ENCODE measurements at regions not wholly inside any gene's neighbourhood (a gene's known extent, or its start where the extent isn't known, plus 50 kb on each side); places are given as distances from the start of the nearest gene placed in this dataset.

DNA sequence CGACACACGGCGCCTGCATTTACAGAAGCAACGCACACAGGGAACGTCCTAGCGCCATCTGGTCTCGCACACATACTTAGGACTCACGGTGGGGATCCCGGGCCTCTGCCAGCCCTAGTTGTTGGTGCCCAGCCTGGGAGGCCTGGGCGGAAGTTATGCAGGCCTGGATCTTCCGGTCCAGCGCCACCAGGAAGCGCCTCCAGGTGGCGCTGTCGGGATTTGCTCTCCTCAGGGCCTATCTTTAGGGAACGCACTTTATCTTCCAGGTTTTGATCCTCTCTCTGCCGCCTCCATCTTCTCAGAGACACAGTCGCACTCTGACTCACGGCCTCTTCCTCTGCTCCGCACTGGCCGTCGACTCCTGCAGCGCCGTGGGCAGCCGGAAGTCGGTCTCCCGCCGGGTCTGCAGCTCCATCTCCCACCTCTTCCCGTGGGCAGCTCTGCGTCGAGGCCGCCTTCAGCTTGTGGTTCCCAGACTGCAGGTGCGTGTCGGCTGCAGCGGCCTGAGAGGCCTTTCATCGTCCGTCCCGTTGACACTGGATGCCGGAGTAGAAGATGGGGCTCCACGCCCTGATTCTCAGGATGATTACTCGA, 760.4 kb downstream of the TMEM121 start (continued):
- TF ChIP-seq, protein P1, sequence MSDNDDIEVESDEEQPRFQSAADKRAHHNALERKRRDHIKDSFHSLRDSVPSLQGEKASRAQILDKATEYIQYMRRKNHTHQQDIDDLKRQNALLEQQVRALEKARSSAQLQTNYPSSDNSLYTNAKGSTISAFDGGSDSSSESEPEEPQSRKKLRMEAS (IDR thresholded peaks at IDR 0.05): no peak

DNA sequence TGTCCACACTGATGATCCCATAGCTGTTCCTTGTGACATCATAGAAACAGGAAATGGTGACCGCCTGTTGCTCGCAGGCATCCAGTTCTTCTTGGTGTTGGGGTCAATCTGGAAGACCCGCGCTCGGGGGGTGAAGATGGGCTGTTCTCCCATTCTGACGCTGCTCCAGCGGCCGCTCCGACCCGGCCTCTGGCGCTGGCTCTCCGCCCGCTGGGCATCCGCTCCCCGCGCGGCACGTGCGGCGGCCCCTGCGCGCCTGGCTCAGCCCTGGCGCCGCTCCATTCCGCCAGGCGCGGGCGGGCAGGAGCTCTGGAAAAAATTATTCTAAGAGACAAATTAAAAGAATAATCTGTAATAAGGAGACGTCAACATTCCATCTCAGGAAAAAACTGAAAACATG, 761.1 kb downstream of the TMEM121 start:
- Histone ChIP-seq H3K4me1 (ENCODE audit: control insufficient read depth in 4 of 4, insufficient read depth in 4 of 4, low read length in 3 of 4) (no peaks in the 10 kb centered on the region), H3K4me3 (ENCODE audit: low read depth in 1 of 3, low read length in 3 of 3) (no peak overlapping the region), H3K36me3 (ENCODE audit: control insufficient read depth in 4 of 4, insufficient read depth in 3 of 4, low read depth in 1 of 4, low read length in 3 of 4) (no peaks in the 10 kb centered on the region), H3K9me3 (ENCODE audit: control insufficient read depth in 4 of 4, low read length in 3 of 4) (no peaks in the 10 kb centered on the region), H3K27ac (ENCODE audit: low read depth in 1 of 2, low read length in 2 of 2) (no peak overlapping the region), H3K27me3 (ENCODE audit: control insufficient read depth in 4 of 4, insufficient read depth in 4 of 4, low read length in 3 of 4) (peaks cover 0 to 7% (median 2%) of the 10 kb centered on the region in 4 donors), H3K9ac (ENCODE audit: low read depth in 1 of 2, low read length in 2 of 2) (no peak overlapping the region)
- TF ChIP-seq JUND (IDR thresholded peaks at IDR 0.05) (no peak), NR2F2 (IDR thresholded peaks at IDR 0.05) (no peak), EGR1 (IDR thresholded peaks at IDR 0.05; ENCODE audit: low read depth in 2 of 2) (no peak), FOXA1 (IDR thresholded peaks at IDR 0.05) (no peak), GABPA (IDR thresholded peaks at IDR 0.05 in 1 of 2, conservative IDR thresholded peaks at IDR 0.05 in 1 of 2) (no peak), FOXA2 (IDR thresholded peaks at IDR 0.05) (no peak), RXRA (IDR thresholded peaks at IDR 0.05) (no peak), YY1 (IDR thresholded peaks at IDR 0.05) (no peak), TAF1 (conservative IDR thresholded peaks at IDR 0.05) (no peak), HNF4A (conservative IDR thresholded peaks at IDR 0.05) (no peak)
- TF ChIP-seq, protein P2, sequence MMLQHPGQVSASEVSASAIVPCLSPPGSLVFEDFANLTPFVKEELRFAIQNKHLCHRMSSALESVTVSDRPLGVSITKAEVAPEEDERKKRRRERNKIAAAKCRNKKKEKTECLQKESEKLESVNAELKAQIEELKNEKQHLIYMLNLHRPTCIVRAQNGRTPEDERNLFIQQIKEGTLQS (IDR thresholded peaks at IDR 0.05): no peak
- TF ChIP-seq, protein P3, sequence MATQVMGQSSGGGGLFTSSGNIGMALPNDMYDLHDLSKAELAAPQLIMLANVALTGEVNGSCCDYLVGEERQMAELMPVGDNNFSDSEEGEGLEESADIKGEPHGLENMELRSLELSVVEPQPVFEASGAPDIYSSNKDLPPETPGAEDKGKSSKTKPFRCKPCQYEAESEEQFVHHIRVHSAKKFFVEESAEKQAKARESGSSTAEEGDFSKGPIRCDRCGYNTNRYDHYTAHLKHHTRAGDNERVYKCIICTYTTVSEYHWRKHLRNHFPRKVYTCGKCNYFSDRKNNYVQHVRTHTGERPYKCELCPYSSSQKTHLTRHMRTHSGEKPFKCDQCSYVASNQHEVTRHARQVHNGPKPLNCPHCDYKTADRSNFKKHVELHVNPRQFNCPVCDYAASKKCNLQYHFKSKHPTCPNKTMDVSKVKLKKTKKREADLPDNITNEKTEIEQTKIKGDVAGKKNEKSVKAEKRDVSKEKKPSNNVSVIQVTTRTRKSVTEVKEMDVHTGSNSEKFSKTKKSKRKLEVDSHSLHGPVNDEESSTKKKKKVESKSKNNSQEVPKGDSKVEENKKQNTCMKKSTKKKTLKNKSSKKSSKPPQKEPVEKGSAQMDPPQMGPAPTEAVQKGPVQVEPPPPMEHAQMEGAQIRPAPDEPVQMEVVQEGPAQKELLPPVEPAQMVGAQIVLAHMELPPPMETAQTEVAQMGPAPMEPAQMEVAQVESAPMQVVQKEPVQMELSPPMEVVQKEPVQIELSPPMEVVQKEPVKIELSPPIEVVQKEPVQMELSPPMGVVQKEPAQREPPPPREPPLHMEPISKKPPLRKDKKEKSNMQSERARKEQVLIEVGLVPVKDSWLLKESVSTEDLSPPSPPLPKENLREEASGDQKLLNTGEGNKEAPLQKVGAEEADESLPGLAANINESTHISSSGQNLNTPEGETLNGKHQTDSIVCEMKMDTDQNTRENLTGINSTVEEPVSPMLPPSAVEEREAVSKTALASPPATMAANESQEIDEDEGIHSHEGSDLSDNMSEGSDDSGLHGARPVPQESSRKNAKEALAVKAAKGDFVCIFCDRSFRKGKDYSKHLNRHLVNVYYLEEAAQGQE (IDR thresholded peaks at IDR 0.05): no peak
- TF ChIP-seq, protein P4, sequence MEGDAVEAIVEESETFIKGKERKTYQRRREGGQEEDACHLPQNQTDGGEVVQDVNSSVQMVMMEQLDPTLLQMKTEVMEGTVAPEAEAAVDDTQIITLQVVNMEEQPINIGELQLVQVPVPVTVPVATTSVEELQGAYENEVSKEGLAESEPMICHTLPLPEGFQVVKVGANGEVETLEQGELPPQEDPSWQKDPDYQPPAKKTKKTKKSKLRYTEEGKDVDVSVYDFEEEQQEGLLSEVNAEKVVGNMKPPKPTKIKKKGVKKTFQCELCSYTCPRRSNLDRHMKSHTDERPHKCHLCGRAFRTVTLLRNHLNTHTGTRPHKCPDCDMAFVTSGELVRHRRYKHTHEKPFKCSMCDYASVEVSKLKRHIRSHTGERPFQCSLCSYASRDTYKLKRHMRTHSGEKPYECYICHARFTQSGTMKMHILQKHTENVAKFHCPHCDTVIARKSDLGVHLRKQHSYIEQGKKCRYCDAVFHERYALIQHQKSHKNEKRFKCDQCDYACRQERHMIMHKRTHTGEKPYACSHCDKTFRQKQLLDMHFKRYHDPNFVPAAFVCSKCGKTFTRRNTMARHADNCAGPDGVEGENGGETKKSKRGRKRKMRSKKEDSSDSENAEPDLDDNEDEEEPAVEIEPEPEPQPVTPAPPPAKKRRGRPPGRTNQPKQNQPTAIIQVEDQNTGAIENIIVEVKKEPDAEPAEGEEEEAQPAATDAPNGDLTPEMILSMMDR (IDR thresholded peaks at IDR 0.05; ENCODE audit: low read depth, low read length, missing input control): no peak
- 72% methylated on average over 29 of the region's 29 CpGs for WGBS
- DNase-seq (ENCODE audit: low spot score): no peak

DNA sequence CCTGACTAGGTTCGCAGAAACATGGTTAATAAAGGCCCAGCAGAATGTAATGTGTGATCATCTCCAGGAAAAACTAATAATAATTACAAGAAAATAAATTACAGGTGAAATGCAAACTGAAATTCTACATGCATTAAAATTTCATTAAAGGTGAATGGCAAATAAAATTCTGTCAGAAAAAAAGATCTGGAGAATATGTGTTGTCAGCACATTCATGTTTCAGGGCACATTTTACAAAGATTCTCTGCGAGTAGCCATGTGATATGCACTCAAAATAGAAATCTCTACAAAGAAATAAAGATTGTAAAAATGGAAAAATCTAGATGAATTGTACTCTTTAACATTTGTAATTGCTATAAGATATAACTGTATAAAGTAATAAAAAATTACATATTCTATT, 765.2 kb downstream of the TMEM121 start:
- no peak for DNase-seq (ENCODE audit: low spot score)
- Histone ChIP-seq H3K4me3 (ENCODE audit: low read depth in 1 of 3, low read length in 3 of 3) (no peak overlapping the region), H3K9me3 (ENCODE audit: control insufficient read depth in 4 of 4, low read length in 3 of 4) (no peaks in the 10 kb centered on the region), H3K9ac (ENCODE audit: low read depth in 1 of 2, low read length in 2 of 2) (no peak overlapping the region), H3K4me1 (ENCODE audit: control insufficient read depth in 4 of 4, insufficient read depth in 4 of 4, low read length in 3 of 4) (no peaks in the 10 kb centered on the region), H3K27ac (ENCODE audit: low read depth in 1 of 2, low read length in 2 of 2) (no peak overlapping the region), H3K27me3 (ENCODE audit: control insufficient read depth in 4 of 4, insufficient read depth in 4 of 4, low read length in 3 of 4) (peaks cover 0 to 7% (median 2%) of the 10 kb centered on the region in 4 donors), H3K36me3 (ENCODE audit: control insufficient read depth in 4 of 4, insufficient read depth in 3 of 4, low read depth in 1 of 4, low read length in 3 of 4) (no peaks in the 10 kb centered on the region)
- WGBS: 50% methylated on average over 2 of the region's 2 CpGs
- TF ChIP-seq, protein P2 (IDR thresholded peaks at IDR 0.05): no peak
- TF ChIP-seq, protein P3 (IDR thresholded peaks at IDR 0.05): no peak
- TF ChIP-seq, protein P1 (IDR thresholded peaks at IDR 0.05): no peak
- TF ChIP-seq FOXA2 (IDR thresholded peaks at IDR 0.05) (no peak), SP1 (IDR thresholded peaks at IDR 0.05) (no peak), YY1 (IDR thresholded peaks at IDR 0.05) (no peak), GABPA (IDR thresholded peaks at IDR 0.05 in 1 of 2, conservative IDR thresholded peaks at IDR 0.05 in 1 of 2) (no peak), RAD21 (IDR thresholded peaks at IDR 0.05) (no peak)
- TF ChIP-seq, protein P5, sequence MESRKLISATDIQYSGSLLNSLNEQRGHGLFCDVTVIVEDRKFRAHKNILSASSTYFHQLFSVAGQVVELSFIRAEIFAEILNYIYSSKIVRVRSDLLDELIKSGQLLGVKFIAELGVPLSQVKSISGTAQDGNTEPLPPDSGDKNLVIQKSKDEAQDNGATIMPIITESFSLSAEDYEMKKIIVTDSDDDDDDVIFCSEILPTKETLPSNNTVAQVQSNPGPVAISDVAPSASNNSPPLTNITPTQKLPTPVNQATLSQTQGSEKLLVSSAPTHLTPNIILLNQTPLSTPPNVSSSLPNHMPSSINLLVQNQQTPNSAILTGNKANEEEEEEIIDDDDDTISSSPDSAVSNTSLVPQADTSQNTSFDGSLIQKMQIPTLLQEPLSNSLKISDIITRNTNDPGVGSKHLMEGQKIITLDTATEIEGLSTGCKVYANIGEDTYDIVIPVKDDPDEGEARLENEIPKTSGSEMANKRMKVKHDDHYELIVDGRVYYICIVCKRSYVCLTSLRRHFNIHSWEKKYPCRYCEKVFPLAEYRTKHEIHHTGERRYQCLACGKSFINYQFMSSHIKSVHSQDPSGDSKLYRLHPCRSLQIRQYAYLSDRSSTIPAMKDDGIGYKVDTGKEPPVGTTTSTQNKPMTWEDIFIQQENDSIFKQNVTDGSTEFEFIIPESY (IDR thresholded peaks at IDR 0.05): no peak
